ENCODE measurements at regions not wholly inside any gene's neighbourhood (a gene's known extent, or its start where the extent isn't known, plus 50 kb on each side); places are given as distances from the start of the nearest gene placed in this dataset.

GRCh38 chr6:165884813-165885765 is 222.0 kb upstream of the PDE10A start:
- TF ChIP-seq EZH2phosphoT487 (IDR thresholded peaks at IDR 0.05; ENCODE audit: low read length): no peak
- peak; percentile 62 for TF ChIP-seq CTCF (IDR thresholded peaks at IDR 0.05; ENCODE audit: low read length)

Data from MM.1S (cell line).